GM19240 (cell line): ENCODE measurements at regions not wholly inside any gene's neighbourhood (a gene's known extent, or its start where the extent isn't known, plus 50 kb on each side); places are given as distances from the start of the nearest gene placed in this dataset.
"Not testable (repeated sequence)": the region's sequence is repeated elsewhere in the genome, so short reads cannot be mapped to it uniquely, and the experiment has no call there.

ENCODE experiments used
- DNase-seq: peaks from one replicate; pipeline ENCODE4 v3.0.0; 2011; ENCODE audit warnings: low spot score; ENCODE audit not compliant: insufficient read length

DNA sequence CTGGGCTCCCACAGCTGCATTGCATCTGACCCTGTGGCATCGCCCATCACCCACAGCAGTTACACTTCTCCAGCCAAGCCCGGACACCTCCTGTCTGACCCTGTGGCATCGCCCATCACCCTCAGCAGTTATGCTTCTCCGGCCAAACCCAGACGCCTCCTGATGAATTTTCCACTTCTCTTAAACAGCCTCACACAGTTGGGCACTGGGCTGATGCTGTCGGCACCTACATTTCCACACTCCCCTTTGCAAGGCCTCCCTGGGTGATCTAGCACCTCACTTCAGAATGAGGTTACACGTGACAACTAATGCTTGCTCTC, 175.2 kb upstream of the ARID1B start:
- no peak for DNase-seq

GRCh38 chr6:156601152-156602065, 175.8 kb upstream of the ARID1B start:
- DNase-seq = no peak

DNA sequence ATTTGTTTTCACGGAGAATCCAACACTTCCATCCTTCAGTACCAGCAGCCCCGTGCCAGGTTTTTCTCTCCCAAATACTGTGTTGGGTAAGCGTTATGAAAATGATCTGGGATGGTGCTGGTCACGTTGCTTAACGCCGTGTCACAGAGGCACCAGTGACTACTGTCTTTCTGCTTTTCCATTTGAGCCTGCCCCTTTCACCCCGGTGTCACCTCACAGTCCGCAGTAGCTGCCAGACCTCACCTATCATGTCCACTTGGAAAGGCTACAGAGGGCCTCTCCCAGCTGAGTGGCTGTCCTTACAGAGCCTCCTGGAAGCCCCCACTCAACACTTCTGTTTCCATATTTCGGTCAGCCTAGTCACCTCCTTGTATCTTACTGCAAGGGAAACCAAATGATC, 176.5 kb upstream of the ARID1B start:
- no peak for DNase-seq

DNA sequence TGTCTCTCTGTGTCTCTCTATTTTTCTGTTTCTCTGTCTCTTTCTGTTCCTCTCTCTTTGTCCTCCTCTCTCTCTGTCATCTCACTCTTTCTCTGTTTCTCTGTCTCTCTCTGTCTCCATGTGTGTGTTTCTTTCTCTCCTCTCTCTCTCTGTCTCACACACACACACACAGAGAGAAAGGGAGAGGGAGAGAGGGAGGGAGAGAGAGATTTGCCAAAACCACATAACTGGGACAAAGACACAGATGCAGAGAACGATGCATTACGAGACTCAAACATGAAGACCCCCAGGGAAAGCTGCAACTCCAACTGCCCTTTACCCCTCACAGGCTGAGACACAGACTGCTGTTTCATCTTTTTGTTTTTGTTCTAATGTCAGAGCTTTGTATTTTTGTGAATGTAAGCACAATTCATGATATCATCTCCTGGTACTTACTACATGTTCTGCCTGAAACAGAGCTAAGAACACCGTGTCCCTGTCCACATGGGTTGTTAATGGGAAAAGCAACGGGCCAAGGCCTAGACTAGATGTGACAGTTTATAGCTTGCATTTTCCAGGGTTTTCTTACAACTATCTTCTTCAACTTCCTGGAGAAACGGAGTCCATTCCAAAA, 177.1 kb upstream of the ARID1B start:
- no peak for DNase-seq

DNA sequence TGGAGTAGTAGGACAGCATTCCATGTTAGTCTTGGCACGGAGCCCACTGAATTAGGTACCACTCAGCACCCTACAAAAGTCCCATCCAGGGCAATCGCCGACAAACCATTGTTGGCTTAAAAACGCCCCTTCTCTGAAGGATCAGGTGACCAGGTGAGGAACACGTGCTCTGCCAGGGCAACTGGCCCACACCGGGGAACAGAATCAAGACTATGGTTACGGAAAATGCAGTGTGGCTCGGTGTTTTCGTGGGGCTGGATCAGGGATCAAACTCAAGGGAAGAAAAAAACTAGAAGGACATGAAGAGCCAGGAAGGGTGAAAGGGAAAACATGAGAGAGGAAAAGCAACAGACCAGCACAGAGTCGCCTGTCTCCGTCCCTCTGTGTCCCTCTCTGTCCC, 177.8 kb upstream of the ARID1B start:
- no peak for DNase-seq

GRCh38 chr6:156598855-156599180, 178.4 kb upstream of the ARID1B start:
- DNase-seq = no peak

DNA sequence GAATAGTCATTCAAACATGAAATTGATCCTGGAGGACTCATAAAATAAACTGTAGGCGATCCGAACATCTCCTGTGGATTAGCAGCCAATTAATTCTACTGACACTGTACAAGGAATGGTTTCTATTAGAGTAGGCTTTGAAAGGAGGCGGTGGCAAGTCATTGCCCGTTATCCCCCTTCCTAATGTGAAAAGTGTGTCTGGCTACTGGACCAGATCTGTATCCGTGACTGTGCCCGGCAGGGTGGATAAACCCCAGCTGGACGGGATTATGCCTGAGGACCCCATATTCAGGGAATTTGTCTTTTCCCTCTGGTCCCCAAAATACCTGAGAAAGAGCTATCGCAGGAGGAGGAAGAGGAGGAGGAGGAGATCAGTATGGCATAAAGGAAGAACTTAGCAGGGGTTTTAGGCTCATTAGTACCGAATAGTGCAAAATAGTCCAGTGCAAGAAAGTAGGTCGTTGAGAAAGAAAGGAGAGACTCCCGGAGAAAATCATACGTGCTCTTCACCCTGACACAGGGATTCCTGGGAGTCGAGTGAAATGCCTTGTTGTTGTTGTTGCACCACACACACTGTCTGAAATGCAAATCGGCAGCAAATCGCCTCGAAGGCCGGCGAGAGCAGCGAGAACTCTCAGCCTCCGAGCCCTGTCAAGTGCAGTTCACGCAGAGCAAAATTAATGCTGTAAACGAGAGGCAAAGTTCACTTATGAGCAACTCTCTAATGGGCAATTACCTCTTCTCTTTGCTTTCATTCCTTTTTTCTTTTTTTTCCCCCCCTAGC, 178.9 kb upstream of the ARID1B start:
- DNase-seq = no peak

DNA sequence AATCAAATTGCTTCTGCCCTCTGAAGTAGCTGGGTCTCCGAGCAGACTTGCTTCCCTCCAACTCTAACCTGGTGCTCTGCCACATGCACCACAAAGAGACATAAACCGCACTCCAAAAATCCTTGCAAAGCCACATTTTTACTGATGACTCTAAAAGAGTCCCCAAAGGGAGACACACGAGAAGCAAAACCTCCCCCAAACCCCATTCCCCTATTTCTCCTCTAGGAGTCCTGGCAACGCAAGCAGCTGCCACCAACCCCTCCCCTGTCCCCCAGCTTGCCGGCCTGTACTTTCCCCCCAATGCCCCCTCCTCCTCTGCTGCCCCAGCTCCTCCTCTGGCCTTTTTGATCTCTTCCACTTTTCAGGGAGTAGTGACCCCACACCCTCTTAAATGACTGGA, 180.1 kb upstream of the ARID1B start:
- DNase-seq = no peak

DNA sequence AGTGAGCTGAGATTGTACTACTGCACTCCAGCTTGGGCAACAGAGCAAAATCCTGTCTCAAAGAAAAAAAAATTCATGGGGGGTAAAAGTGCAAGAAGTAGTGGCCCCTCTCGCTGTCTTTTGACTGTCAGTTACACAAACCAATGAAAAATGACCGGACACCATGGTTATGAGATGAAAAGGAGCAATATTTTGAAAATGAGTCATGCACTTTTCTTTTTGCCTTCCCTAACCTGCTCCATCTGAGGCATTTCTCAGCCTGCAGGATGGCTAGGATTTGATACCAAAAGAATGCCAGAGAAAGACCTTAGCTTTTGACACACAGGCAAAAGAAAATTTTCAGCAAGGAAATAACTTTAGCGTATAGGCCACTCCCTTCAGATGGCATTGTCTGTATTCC, 181.7 kb upstream of the ARID1B start:
- no peak for DNase-seq

- DNase-seq = no peak
These were observed 183.3 kb upstream of the ARID1B start for GRCh38 chr6:156593893-156594292.

DNA sequence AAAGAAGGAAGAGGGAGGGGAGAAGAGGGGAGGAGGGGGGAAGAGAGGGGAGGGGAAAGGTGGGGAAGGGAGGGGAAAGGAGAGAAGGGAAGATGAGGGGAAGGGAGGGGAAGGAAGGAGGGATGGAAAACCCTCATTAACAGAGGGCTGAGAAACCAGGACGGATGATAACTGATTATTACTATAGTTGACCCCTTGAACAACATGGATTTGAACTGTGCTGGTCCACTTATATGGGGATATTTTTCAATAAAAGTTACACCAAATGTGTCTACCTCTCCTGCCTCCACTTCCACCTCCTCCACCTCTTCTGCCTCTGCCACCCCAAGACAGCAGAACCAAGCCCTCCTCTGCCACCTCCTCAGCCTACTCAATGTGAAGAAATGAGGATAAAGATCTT, 184.1 kb upstream of the ARID1B start:
- DNase-seq = no peak

DNA sequence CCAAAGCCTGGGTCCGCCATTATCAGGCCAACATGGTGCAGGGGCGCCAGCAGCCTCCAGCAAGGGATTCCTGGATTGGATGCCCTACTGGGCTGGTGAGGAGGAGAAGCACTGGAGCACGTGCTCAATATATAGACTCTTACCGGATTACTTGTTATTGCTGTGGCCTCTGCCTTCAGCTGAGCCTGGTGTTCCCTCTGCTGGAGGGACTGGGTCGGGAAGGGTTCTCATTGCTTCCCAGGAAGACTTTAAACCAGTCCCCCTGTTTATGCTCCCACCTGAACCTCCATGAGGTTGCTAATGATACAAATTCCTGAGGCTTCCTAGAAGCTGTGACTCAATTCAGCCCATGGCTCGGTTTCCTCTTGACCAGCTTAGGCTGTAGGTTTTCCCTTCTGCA, 186.7 kb upstream of the ARID1B start:
- DNase-seq = no peak

DNA sequence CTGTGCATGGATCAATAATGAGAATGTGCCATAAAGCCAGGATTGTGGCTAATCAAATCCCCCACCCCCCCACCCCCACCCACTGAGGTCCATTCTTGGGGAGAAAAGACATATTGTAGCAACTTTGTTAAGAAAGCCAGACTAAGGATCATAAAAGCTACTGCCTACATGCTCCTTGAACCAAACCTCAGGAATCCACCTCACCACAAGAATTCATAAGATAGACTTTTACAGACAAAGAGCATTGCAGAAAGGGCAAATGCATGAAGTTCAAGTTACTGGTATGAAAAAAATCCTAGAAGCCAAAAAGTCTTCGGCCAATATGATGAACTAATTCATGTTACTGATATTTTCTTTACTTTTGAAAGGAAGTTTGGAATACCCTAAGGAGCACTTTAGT, 187.9 kb upstream of the ARID1B start:
- DNase-seq = no peak

DNA sequence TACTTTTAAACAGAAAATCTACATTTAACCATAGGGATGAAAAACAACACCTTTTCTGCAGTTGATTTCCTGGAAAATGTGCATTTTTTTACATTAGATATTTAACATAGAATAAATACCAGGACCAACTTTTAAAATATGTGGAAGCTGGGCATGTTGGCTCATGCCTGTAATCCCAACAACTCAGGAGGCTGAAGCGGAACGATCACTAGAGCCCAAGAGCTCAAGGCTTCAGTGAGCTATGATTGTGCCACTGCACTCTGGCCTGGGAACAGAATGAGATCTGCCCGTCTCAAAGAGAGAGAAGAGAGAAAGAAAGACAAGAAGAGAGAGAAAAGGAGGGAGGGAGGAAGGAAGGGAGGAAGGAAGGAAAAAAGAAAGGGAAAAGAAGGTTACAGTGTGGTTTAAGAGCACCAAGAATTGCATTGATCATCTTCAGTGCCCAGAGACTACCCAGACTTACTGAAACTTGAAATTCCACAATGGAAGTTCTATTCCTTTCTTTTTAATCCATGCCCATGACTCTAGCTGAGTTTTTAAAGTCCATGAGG, 189.4 kb upstream of the ARID1B start:
- no peak for DNase-seq

GRCh38 chr6:156587071-156587470, 190.1 kb upstream of the ARID1B start:
- no peak for DNase-seq

GRCh38 chr6:156585859-156586258, 191.3 kb upstream of the ARID1B start:
- no peak for DNase-seq

DNA sequence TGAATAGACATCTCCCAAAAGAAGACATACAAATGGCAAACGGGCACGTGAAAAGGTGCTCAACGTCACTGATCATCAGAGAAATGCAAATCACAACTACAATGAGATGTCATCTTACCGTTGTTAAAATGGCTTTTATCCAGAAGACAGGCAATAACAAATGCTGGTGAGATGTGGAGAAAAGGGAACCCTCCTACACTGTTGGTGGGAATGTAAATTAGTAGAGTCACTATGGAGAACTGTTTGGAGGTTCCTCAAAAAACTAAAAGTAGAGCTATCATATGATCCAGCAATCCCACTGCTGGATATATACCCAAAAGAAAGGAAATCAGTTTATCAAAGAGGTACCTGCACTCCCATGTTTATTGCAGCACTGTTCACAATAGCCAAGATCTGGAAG, 193.1 kb upstream of the ARID1B start:
- not testable (repeated sequence) for DNase-seq

GRCh38 chr6:156583083-156583482, 194.1 kb upstream of the ARID1B start:
- DNase-seq = no peak

DNA sequence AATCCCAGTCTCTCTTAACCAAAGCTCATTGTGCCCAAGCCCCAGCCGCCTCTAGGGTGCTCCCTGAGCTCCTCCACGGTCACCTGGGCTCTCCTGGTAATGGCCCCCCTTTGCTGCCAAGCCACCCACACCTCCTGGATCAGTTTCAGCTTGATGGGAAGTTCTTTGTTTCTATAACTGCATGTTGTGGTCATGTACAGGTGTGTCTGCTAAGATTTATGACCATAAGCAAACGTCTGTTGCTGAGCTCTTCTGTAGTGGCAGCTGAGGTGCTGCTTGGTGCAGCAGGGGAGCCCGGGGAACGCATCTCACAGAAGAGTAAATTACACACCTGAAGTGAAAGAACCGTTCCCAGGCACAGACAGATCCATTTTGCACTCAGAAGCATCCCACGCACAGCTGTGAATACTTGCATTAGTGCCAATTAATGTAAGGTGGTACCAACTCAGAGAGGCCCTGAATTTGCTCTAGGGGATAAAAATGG, 194.6 kb upstream of the ARID1B start:
- DNase-seq = no peak

- DNase-seq = no peak
These were observed 197.6 kb upstream of the ARID1B start for GRCh38 chr6:156579564-156579963.

GRCh38 chr6:156577749-156578148, 199.4 kb upstream of the ARID1B start:
- no peak for DNase-seq

DNA sequence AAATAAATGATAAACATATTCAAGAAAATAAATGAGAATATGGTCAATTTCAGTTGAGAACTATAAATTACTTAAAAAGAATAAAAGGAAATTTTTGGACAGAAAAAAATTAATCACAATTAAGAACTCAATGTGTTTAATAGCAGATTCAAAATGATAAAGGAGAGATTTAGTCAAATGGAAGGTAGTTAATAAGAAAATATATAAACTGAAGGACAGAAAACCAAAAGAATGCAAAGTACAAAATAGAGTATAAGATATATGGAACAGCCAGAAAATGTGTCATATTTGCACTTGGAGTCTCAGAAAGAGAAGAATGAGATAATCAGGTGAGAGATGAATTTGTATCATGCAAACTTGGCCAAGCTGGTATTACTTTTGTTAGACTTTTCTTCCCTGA, 201.8 kb upstream of the ARID1B start:
- DNase-seq = no peak
